Stimulated activated CD4-positive, alpha-beta T cell treated with anti-CD3 and anti-CD28 coated beads, Interleukin-15, amount 100 ng/mL, for 48 hours (primary cell): ENCODE measurements at regions not wholly inside any gene's neighbourhood (a gene's known extent, or its start where the extent isn't known, plus 50 kb on each side); places are given as distances from the start of the nearest gene placed in this dataset.
A peak's percentile ranks its signal among the peaks of the same experiment; 100 is the strongest.
"Not testable (repeated sequence)": the region's sequence is repeated elsewhere in the genome, so short reads cannot be mapped to it uniquely, and the experiment has no call there.

Experiments used
- DNase-seq, 2 donors: peaks; one replicate each; pipeline ENCODE4 v3.0.0-alpha.2; 2020; ENCODE audit warnings: low read depth in 2 of 2

- DNase-seq = no peak
These were observed 108.0 kb upstream of the CACHD1 start for GRCh38 chr1:64361974-64362373.

GRCh38 chr1:64363111-64363510 is 106.8 kb upstream of the CACHD1 start:
- DNase-seq = no peak

- no peak for DNase-seq
These were observed 106.3 kb upstream of the CACHD1 start for GRCh38 chr1:64363616-64364015.

- DNase-seq = no peak
These were observed 103.1 kb upstream of the CACHD1 start for GRCh38 chr1:64366821-64367220.

GRCh38 chr1:64368344-64368743 is 101.6 kb upstream of the CACHD1 start:
- no peak for DNase-seq

GRCh38 chr1:64378826-64379225 is 91.1 kb upstream of the CACHD1 start:
- DNase-seq = no peak

GRCh38 chr1:64387389-64388285 is 82.3 kb upstream of the CACHD1 start:
- no peak for DNase-seq

GRCh38 chr1:64388336-64388735 is 81.6 kb upstream of the CACHD1 start:
- no peak for DNase-seq

- peak in 1 of 2 donors; percentile 6 for DNase-seq
These were observed 77.8 kb upstream of the CACHD1 start for GRCh38 chr1:64392109-64392508.

GRCh38 chr1:64393790-64394189 is 76.1 kb upstream of the CACHD1 start:
- no peak for DNase-seq

- DNase-seq = no peak
These were observed 73.1 kb upstream of the CACHD1 start for GRCh38 chr1:64396817-64397216.

GRCh38 chr1:64397541-64397940 is 72.4 kb upstream of the CACHD1 start:
- DNase-seq = no peak

GRCh38 chr1:64398936-64399335 is 71.0 kb upstream of the CACHD1 start:
- no peak for DNase-seq

- no peak for DNase-seq
These were observed 68.6 kb upstream of the CACHD1 start for GRCh38 chr1:64401285-64401684.

- no peak for DNase-seq
These were observed 66.6 kb upstream of the CACHD1 start for GRCh38 chr1:64403331-64403730.

GRCh38 chr1:64404202-64404601 is 65.7 kb upstream of the CACHD1 start:
- DNase-seq = no peak

GRCh38 chr1:64405833-64406232 is 64.1 kb upstream of the CACHD1 start:
- no peak for DNase-seq

GRCh38 chr1:64410217-64410616 is 59.7 kb upstream of the CACHD1 start:
- DNase-seq = no peak

GRCh38 chr1:64414855-64415546 is 54.9 kb upstream of the CACHD1 start:
- not testable (repeated sequence) for DNase-seq

- no peak for DNase-seq
These were observed 52.1 kb upstream of the CACHD1 start for GRCh38 chr1:64417803-64418202.
